Thoracic aorta (tissue), 2 donors: ENCODE measurements at regions not wholly inside any gene's neighbourhood (a gene's known extent, or its start where the extent isn't known, plus 50 kb on each side); places are given as distances from the start of the nearest gene placed in this dataset.

ENCODE experiments used
- ATAC-seq: fragments of 150-250 bp; one replicate; pipeline ENCODE4 v1.8.0; 2017; ENCODE audit warnings: low read depth; ENCODE audit not compliant: insufficient number of reproducible peaks, low FRiP score
- DNase-seq: peaks from one replicate; pipeline ENCODE4 v3.0.0-alpha.2; 2020; ENCODE audit warnings: low spot score
- H3K27ac ChIP-seq, 2 donors: fragments of 200-600 bp; sonication (generic); 1 replicate in 1 of 2; 2 replicates in 1 of 2; pipeline ENCODE4 v1.5.1; 2016; ENCODE audit warnings: mild to moderate bottlenecking in 2 of 2, moderate library complexity in 2 of 2
- H3K27me3 ChIP-seq: fragments of 200-600 bp; sonication (generic); replicated peaks from 2 replicates; pipeline ENCODE4 v1.6.0; 2016; ENCODE audit warnings: mild to moderate bottlenecking; ENCODE audit not compliant: insufficient read depth
- H3K36me3 ChIP-seq: fragments of 200-600 bp; sonication (generic); one replicate; pipeline ENCODE4 v1.5.1; 2016
- H3K4me1 ChIP-seq, 2 donors: fragments of 200-600 bp; sonication (generic); 1 replicate in 1 of 2; 2 replicates in 1 of 2; pipeline versions ENCODE4 v1.5.1 to v1.6.0; 2016; ENCODE audit warnings: low read depth in 2 of 2, mild to moderate bottlenecking in 1 of 2; ENCODE audit not compliant: control insufficient read depth in 1 of 2
- H3K4me3 ChIP-seq: fragments of 200-600 bp; sonication (generic); 2 replicates; pipeline ENCODE4 v1.5.1; 2016; ENCODE audit warnings: mild to moderate bottlenecking
- H3K9me3 ChIP-seq: fragments of 200-600 bp; sonication (generic); 2 replicates; pipeline ENCODE4 v1.5.1; 2016
- CTCF ChIP-seq: fragments of 200-600 bp; sonication (generic); IDR thresholded peaks from one replicate; pipeline ENCODE4 v1.5.1; 2019; ENCODE audit warnings: antibody characterized with exemption

GRCh38 chr19:31505596-31505910 lies 156.3 kb upstream of the TSHZ3 start:
- no peak overlapping the region for H3K4me3 ChIP-seq
- no peak for ATAC-seq
- no peaks in the 10 kb centered on the region for H3K27me3 ChIP-seq
- no peaks in the 10 kb centered on the region for H3K4me1 ChIP-seq
- no peak overlapping the region for H3K27ac ChIP-seq
- DNase-seq, result no peak
- H3K9me3 ChIP-seq, result no peaks in the 10 kb centered on the region
- H3K36me3 ChIP-seq, result no peaks in the 10 kb centered on the region
- no peak for TF ChIP-seq CTCF

- no peak for ATAC-seq
- no peak for TF ChIP-seq CTCF
- H3K4me1 ChIP-seq, result no peaks in the 10 kb centered on the region
Observed at GRCh38 chr19:31506102-31506501, 156.9 kb upstream of the TSHZ3 start.

GRCh38 chr19:31510635-31511034 lies 161.4 kb upstream of the TSHZ3 start:
- H3K27me3 ChIP-seq, result no peaks in the 10 kb centered on the region
- DNase-seq, result no peak
- H3K9me3 ChIP-seq, result no peaks in the 10 kb centered on the region
- TF ChIP-seq CTCF, result no peak
- no peak for ATAC-seq
- H3K36me3 ChIP-seq, result no peaks in the 10 kb centered on the region
- no peak overlapping the region for H3K4me3 ChIP-seq
- H3K4me1 ChIP-seq, result no peaks in the 10 kb centered on the region
- no peak overlapping the region for H3K27ac ChIP-seq

More at GRCh38 chr19:31506102-31506501, 156.9 kb upstream of the TSHZ3 start:
- no peaks in the 10 kb centered on the region for H3K27me3 ChIP-seq
- H3K36me3 ChIP-seq, result no peaks in the 10 kb centered on the region
- DNase-seq, result no peak
- H3K9me3 ChIP-seq, result no peaks in the 10 kb centered on the region
- no peak overlapping the region for H3K27ac ChIP-seq
- H3K4me3 ChIP-seq, result no peak overlapping the region

- no peak for TF ChIP-seq CTCF
- DNase-seq (no peak), ATAC-seq (no peak)
- Histone ChIP-seq H3K27ac (no peak overlapping the region), H3K36me3 (no peaks in the 10 kb centered on the region), H3K4me1 (no peaks in the 10 kb centered on the region), H3K27me3 (no peaks in the 10 kb centered on the region), H3K4me3 (no peak overlapping the region), H3K9me3 (no peaks in the 10 kb centered on the region)
Observed at GRCh38 chr19:31511098-31511497, 161.9 kb upstream of the TSHZ3 start.

- no peaks in the 10 kb centered on the region for H3K27me3 ChIP-seq
- no peaks in the 10 kb centered on the region for H3K4me1 ChIP-seq
- H3K27ac ChIP-seq, result no peak overlapping the region
- H3K4me3 ChIP-seq, result no peak overlapping the region
- TF ChIP-seq CTCF, result no peak
- ATAC-seq, result no peak
- DNase-seq, result no peak
- H3K9me3 ChIP-seq, result no peaks in the 10 kb centered on the region
- H3K36me3 ChIP-seq, result no peaks in the 10 kb centered on the region
Observed at GRCh38 chr19:31511696-31512095, 162.5 kb upstream of the TSHZ3 start.
